GM10248 (cell line): ENCODE measurements at regions not wholly inside any gene's neighbourhood (a gene's known extent, or its start where the extent isn't known, plus 50 kb on each side); places are given as distances from the start of the nearest gene placed in this dataset.

Source experiments
- CTCF ChIA-PET: fragments of 300-600 bp; sonication (Branson Sonifier 250); formaldehyde crosslinking; extraction: SDS; loops from one replicate; lab custom pipeline; 2021; ENCODE audit warnings: antibody characterized with exemption; lab: Yijun Ruan, JAX
- POLR2A ChIA-PET: fragments of 350-650 bp; sonication (Branson Sonifier 250); formaldehyde crosslinking; extraction: SDS; loops from one replicate; lab custom pipeline; 2020; ENCODE audit warnings: antibody characterized with exemption; lab: Yijun Ruan, JAX
- DNase-seq: peaks from one replicate; pipeline ENCODE4 v3.0.0; 2012; ENCODE audit errors: extremely low spot score
- TF ChIP-seq, protein P1 (sequence below): IDR thresholded peaks from 2 replicates; pipeline ENCODE4 v1.5.1; 2012; ENCODE audit warnings: mild to moderate bottlenecking, low read depth; ENCODE audit errors: extremely low read depth, missing control alignments, control extremely low read depth

DNA sequence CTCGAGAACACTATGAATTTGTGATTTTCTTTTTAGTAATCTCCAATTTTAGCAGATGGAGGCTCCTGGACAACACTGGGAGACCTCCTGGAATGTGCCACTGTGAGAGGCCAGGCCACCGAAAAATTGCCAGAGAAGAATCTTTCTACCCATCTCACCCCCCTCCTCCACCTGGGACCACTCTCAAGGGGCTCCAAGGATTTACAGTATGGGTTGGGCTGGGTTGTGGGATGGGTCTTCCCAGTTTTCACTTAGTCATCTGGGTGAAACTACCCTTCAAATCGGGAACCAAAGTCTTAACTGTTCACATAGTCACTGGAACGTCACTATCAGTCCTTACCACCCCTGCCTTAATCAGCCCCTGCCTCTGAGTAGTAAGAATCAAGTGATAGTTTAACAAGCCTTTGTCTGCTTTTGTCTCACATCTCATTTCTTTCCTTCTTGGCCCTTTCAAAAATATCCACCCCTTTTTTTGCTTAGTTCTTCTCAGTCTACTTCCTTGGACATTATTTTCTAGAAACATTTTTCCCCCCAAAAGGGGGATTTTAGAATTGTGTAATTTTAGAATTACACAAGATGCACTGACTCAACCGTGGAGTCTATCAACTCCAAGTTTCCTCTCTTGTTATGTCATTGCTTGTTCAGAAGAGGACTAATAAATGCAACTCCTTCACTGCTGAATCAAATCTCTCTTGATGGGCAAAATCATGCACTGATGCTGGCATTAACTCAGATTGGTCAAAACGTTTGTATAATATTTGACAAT lies 148.2 kb upstream of the MOCS1 start:
- ChIA-PET POLR2A (no interaction called here), CTCF (no interaction called here)
- no peak for DNase-seq
- TF ChIP-seq, protein P1, sequence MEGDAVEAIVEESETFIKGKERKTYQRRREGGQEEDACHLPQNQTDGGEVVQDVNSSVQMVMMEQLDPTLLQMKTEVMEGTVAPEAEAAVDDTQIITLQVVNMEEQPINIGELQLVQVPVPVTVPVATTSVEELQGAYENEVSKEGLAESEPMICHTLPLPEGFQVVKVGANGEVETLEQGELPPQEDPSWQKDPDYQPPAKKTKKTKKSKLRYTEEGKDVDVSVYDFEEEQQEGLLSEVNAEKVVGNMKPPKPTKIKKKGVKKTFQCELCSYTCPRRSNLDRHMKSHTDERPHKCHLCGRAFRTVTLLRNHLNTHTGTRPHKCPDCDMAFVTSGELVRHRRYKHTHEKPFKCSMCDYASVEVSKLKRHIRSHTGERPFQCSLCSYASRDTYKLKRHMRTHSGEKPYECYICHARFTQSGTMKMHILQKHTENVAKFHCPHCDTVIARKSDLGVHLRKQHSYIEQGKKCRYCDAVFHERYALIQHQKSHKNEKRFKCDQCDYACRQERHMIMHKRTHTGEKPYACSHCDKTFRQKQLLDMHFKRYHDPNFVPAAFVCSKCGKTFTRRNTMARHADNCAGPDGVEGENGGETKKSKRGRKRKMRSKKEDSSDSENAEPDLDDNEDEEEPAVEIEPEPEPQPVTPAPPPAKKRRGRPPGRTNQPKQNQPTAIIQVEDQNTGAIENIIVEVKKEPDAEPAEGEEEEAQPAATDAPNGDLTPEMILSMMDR: no peak

DNA sequence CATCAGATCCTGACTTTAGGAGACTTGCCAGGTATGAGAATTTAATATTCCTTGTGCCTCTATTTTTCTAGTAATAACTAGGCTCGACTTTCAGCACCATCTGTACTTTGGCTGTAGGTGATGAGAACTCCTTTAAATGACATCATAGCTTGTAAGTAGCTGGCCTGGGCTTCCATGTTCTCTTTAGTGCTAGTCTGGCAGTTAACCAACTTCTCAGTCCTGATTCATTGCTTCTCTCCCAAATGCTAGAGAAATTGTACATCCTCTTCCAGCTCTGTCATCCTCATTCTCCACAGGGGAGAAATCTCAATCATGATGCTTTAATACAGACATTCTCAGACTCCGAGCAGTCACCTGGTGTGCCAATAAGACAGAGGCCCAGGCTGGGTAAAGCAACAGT lies 143.5 kb upstream of the MOCS1 start:
- no peak for DNase-seq
- ChIA-PET POLR2A (no interaction called here), CTCF (no interaction called here)
- TF ChIP-seq, protein P1: no peak

DNA sequence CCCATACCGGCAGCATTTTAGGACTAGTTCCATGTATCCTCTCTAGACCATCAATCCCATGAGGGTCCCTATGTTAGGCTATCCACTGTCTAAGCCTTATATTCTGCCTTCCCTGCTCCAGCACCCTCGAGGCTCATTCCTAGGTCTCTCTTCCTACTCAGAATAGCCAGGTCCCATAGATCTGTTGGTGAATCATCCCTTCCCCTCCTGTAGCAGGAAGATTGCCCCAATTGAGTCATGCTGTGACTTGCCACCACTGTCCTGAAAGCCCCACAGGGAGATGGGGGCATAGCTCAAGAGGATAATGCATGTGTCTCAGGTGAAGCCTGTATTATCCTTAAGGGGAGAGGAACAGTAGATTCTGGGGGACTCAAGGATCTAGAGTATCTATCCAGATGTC lies 143.1 kb upstream of the MOCS1 start:
- TF ChIP-seq, protein P1: no peak
- ChIA-PET POLR2A (no interaction called here), CTCF (no interaction called here)
- no peak for DNase-seq

- ChIA-PET POLR2A (no interaction called here), CTCF (interaction anchor here (0.7 to 1.0 kb wide), 2 partner anchors 14 to 28 kb away, joined by 3 read pairs; no protein-coding TSS in a partner anchor)
- TF ChIP-seq, protein P1: no peak
- no peak for DNase-seq
These were observed 140.9 kb upstream of the MOCS1 start for GRCh38 chr6:40075056-40075590.

GRCh38 chr6:40074306-40075055 lies 140.2 kb upstream of the MOCS1 start:
- no peak for DNase-seq
- ChIA-PET CTCF (interaction anchor here (1.0 kb wide), 1 partner anchor 29 kb away, joined by 3 read pairs; no protein-coding TSS in a partner anchor), POLR2A (no interaction called here)
- TF ChIP-seq, protein P1: no peak

GRCh38 chr6:40066372-40066771 lies 132.1 kb upstream of the MOCS1 start:
- DNase-seq: no peak
- TF ChIP-seq, protein P1: no peak
- POLR2A ChIA-PET: no interaction called here
- CTCF ChIA-PET: no interaction called here
